ENCODE measurements at regions not wholly inside any gene's neighbourhood (a gene's known extent, or its start where the extent isn't known, plus 50 kb on each side); places are given as distances from the start of the nearest gene placed in this dataset.
"Not testable (repeated sequence)": the region's sequence is repeated elsewhere in the genome, so short reads cannot be mapped to it uniquely, and the experiment has no call there.

DNA sequence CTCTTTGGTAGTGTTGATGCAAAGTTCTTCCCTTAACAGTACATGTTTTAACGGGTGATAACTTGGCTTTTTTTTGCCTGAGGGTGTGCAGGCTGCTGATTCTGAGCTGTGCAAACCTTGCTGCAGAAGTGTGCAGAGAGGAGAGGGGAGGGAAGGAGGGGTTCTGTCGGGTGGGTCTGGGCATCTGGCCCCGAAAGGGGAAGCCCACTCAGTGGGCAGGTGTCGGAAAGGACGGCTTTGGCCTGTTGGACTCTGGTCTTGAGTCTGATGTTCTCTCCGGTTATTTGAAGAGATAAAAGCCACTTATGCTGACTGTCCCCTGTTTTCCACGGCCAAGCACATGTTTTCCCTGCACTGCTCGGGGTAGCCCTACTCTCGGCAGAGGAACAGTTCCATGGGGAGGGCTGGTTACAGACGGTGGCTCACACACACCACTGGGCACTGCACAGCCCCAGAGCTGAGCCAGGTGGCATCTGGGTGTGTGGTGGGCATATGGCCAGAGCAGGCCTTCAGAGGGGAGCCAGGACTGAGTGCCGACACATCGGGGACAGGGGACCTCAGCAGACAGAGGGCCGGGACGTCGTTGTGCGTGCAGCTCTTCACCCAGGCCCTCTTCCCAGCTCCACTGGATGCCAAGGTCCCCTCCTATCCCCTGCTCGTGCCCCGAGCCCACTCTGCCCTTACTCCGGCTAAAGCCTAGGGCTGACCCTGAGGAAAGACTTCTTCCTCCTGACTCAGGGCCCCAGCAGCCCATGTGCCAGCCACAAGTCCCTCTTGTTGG, 93.2 kb downstream of the TEX29 start:
- no peak for DNase-seq (ENCODE audit: low read depth)

DNA sequence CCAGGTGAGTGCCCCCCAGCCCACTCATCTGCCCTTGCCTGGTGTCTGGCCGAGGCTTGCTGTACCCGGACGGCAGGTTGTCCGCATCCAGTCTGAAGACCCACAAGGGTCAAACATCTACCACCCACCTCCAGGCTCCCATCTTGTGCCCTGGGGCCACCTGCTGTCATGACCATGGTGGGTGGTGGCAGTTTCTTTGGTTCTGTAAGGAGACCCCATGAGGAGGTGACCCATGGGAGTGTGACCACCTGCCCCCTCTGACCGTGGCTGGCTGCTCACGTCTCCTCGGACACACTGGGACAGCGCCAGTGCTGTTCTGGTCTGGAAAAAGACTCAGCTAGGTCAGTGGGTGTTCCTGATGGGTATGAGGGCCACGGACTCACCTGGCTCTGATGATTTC, 93.9 kb downstream of the TEX29 start:
- DNase-seq (ENCODE audit: low read depth) = no peak

- no peak for DNase-seq (ENCODE audit: low read depth)
Measured at GRCh38 chr13:111415246-111415645, 94.8 kb downstream of the TEX29 start.

DNA sequence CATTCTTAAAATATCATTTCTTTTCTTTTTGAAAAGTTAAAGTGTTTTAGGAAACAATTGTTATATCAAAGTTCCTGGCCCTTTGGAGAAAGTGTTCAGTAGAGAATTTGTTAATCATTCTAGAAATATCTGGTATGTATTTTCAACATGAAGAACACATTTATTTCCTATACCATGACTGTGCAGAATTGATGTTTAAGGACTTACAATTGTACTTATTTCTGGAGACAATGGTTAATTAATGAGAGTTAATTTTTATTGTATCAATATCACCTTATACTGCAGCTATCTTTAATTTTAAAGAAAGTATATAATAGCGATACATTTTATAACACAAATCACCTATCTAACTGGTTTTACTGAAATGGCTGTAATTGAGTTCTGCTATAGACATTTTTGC, 95.3 kb downstream of the TEX29 start:
- no peak for DNase-seq (ENCODE audit: low read depth)

DNA sequence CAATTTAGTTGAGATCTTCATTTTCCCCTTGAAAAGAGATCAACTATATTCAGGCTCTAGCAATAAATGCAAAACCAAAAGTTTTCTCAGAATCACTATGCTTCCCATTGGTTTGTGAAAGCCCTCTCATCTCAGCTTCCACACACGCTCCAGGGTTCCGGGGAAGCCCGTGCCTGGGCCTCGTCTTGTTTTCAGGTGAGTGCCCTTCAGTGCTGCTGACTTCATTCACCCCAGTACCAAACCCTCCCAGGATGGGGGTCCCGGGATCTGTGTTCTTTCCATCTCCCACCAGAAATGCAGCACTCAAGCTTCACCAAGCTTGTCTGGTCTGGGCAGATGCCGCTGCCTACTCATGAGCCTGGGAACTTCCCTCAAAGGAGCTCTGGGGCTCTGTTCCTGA, 97.7 kb downstream of the TEX29 start:
- no peak for DNase-seq (ENCODE audit: low read depth)

- DNase-seq (ENCODE audit: low read depth) = no peak
Measured at GRCh38 chr13:111420113-111420876, 99.9 kb downstream of the TEX29 start.

GRCh38 chr13:111421216-111421615, 100.8 kb downstream of the TEX29 start:
- DNase-seq (ENCODE audit: low read depth) = no peak

DNA sequence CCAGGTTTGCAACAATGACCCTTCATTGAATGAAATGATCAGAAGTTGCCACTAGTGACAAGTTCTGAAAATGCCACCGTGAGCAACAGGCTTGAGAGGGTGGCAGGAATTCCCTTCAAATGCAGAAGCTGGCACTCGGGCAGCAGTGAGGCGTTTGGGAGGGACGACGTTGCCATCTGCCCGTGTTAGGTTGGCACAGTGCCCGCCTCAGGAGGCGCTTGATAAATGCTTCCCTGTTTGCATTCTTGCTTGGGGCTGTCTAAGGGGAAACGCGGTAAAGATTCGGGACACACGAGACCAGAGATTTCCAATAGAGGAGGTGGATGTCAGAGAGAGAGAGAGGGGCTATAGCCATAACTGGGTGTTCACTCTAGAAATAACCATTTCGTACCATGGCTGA, 101.9 kb downstream of the TEX29 start:
- no peak for DNase-seq (ENCODE audit: low read depth)

GRCh38 chr13:111423168-111423785, 102.8 kb downstream of the TEX29 start:
- no peak for DNase-seq (ENCODE audit: low read depth)

- DNase-seq (ENCODE audit: low read depth) = no peak
Measured at GRCh38 chr13:111424134-111424533, 103.7 kb downstream of the TEX29 start.

DNA sequence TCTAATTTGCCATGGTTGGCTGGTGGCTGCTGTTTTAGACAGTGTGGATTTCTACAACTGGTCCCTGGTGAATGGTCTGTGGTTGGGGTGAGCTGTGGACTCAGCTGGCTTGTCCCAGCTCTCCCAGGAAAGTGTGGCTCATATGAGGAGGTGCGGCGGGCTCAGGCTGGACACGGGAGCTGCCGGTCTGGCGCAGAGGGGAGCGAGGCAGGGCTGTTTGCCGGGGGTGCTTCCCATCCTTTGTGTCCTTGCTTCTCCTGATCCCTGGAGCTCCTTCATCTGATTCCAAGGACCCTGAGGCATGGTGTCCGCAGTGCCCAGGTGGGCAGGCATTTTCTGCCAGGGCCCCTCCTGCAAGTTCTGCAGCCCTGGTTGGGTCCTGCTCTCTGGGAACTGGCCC, 104.9 kb downstream of the TEX29 start:
- no peak for DNase-seq (ENCODE audit: low read depth)

DNA sequence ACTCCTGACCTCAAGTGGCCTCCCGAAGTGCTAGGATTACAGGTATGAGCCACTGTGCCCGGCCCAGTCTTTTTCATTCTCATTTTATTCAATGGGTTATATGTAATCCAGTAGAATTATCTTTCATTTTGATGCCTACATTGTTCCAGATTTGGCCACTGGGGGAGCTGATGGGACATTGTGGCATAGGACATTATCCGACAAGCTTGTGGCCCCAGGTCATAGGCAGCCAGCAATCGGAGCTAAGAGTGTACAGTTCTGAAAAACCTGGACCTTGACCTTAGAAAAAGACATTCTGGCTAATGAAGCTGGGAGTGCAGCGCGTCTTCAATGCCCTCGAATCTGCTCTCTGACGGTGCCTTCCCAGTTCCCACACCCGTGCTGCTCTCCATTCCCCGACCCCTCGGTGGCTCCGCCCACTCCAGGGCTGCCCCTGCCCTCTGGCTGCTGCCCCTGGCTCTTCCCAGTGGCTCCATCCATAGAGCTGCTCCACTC, 108.7 kb downstream of the TEX29 start:
- peak; percentile 15 for DNase-seq (ENCODE audit: low read depth)

DNA sequence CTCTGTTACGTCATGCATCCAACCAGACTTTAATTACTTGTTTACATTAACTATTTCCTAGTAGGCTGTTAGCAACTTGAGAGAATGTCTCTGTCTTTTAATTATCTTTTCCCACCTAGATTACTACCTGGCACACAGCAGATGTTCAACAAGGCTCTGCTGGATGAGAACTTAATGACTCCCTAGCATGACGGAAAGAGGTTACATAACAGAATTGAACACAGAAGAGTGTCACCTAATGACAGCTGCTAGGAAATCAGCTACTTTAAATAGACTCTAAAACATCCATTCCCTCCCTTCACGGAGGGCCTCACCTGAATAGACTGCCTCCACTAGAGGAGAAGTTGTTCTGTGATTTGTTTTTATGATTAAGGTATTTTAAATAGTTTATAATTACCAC, 110.8 kb downstream of the TEX29 start:
- no peak for DNase-seq (ENCODE audit: low read depth)

DNA sequence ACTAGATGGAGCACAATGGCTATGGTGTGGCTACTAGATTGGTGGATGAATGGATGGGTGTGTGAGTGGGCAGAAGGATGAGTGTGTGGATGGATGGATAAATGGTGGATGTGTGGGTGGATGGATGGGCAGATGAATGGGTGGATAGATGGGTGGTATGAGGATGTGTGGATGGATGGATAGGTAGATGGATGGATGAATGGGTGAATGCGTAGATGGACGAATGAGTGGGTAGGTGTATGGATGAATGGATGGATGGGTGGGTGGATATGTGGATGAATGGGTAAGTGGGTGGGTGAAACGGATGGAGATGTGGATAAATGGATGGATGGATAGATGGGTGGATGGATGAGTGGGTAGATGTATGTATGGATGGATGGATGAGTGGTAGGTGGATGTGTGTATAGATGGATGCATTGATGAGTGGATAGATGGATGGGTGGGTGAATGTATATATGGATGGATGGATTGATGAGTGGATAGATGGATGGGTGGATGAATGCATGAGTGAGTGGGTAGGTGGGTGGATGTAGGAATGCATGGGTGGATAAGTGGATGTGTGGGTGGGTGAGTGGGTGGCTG, 114.2 kb downstream of the TEX29 start:
- no peak for DNase-seq (ENCODE audit: low read depth)

DNA sequence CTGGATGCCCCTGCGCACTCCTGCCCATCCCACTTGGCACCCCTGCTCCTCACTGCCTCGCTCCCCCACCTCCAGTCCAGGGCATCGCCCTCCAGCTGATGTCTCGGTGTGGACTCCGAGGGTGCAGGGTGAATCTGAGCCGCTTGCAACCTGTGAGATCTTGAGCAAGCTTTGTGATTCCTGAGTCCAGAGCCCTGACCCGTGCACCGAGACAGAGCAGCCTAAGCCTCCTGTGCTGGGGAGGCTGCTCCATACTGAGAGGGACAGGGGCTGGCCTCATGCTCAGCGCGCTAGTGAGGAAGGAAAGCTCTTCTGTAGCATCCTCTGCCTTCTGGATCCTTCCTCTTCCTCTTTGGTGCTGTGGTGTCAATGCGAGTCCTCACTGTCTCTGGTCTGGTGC, 116.0 kb downstream of the TEX29 start:
- no peak for DNase-seq (ENCODE audit: low read depth)

- DNase-seq (ENCODE audit: low read depth) = no peak
Measured at GRCh38 chr13:111437417-111437816, 117.0 kb downstream of the TEX29 start.

GRCh38 chr13:111437856-111438547, 117.6 kb downstream of the TEX29 start:
- DNase-seq (ENCODE audit: low read depth) = no peak

- DNase-seq (ENCODE audit: low read depth) = not testable (repeated sequence)
Measured at GRCh38 chr13:111440492-111440891, 120.0 kb downstream of the TEX29 start.

- DNase-seq (ENCODE audit: low read depth) = no peak
Measured at GRCh38 chr13:111443981-111444380, 123.5 kb downstream of the TEX29 start.

GRCh38 chr13:111448504-111448903, 128.1 kb downstream of the TEX29 start:
- DNase-seq (ENCODE audit: low read depth) = no peak

DNA sequence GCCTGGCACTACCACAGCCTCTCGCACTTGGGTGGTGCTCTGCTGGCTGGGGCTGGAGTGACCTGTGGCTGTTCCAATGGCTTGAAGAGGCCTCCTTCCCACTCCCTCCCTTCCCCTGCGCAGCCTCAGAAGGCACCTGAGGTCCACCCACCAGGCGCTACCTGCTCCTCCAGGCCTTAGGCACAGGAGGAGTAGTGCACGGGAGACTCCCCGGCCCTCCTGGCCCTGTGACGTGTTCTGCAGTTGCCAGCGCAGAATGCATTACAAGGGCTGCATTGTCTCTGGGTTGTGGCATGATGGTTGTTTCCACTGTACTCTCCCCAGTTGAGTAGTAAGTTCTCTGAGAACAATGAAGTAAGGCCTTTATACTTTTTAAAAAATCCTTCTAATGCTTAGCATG, 128.6 kb downstream of the TEX29 start:
- no peak for DNase-seq (ENCODE audit: low read depth)

DNA sequence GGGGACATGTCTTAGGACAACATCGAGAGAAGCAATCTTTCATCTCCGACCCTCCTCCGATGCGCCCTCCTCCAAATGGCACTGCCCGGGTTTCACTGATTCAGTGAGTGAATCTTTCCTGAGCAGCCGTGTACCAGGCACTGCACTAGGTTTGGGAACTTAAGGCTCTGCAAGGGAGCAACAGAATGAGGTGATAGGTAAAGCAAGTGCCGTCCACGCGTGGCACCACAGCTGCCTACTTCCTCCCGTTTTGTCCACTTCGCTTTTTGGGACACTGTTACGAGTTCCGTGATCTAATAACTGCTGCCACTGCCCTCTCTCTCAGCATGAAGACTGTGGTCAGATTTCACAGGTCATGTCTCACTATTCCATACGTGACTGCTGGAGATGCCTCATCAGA, 131.0 kb downstream of the TEX29 start:
- no peak for DNase-seq (ENCODE audit: low read depth)
